Stimulated activated CD4-positive, alpha-beta T cell treated with anti-CD3 and anti-CD28 coated beads, Interleukin-4, amount 100 ng/mL, for 48 hours (primary cell): ENCODE measurements at regions not wholly inside any gene's neighbourhood (a gene's known extent, or its start where the extent isn't known, plus 50 kb on each side); places are given as distances from the start of the nearest gene placed in this dataset.

Source experiments
- DNase-seq, 2 donors: peaks; one replicate each; pipeline ENCODE4 v3.0.0-alpha.2; 2020; ENCODE audit warnings: low read depth in 2 of 2

DNA sequence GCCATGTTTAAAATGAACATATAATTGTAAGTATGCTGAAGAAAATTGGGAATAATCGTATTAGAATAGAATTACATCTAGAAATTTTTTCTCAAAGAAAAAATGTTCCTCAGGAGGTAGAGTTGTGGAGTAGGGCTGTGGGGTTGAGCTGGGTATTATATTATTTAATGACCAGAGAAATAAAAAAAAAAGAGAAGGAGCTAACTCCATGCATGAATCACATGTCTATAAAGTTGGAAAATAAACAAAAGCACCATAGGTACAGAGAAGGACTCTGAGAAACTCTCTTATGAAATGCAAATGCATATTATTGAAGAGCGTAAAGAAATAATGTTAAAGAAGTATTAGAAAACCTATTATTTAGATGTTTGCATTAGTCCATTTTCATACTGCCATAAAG lies 405.5 kb downstream of the EFNB2 start:
- DNase-seq, result no peak

DNA sequence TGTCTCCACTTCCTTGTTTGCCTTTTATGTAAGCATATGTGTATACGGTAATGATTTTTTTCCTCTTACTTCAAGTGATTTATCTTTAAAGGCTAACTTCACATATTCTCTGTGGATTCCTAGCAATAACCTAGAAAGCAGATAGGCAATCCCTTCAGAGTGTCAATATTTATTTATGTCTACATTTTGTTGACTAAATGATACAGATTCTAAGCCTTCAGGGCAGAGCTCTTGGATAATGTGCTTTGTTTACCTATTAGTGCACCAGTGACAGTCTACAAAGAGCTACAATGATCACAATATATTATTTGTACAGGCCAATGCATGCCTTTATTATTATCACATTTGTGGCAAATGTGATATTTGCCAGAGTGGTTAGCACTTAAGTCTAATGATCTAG lies 406.2 kb downstream of the EFNB2 start:
- DNase-seq, result no peak

DNA sequence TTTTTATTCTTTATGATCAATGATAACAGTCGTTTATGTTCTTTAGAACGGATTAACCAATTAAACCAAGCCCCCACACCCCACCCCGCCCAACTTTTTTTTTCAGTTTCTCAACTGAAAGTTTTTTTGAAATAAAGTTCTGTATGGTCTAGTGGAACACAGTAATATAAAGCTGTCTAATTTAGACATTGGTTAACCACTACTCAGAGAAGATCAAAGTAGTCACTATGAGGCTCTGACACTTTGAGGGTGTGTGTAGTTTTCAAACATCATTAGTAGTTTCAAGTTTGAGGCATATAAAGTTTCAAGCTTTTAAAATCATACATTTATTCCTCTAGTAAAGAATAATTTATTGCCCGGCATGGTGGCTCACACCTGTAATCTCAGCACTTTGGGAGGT lies 413.2 kb downstream of the EFNB2 start:
- no peak for DNase-seq

DNA sequence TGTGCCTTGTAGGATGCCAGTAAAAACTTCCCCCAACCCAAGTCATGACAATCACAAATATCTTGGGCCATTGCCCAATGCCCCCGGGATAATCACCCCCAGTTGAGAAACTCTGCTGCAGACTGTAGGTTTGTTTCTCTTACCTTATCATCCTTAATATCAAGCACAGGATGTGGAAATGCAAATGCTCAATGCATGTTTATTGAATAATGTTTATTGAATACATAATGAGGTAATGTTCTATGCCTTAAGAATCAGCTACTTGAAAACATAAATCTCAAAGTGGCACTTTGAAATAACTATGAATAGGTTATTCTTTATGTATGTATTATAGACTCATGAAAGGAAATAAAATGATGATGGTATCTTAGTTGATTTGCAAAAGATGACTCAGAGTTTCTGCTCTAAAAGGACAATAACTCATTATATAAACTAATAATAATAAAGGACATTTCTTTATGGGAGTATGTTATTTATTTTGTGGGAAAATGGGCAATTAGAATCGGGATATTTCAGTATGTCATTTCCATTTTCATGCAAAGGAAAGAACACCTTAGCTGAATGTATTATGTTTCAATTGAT lies 414.2 kb downstream of the EFNB2 start:
- no peak for DNase-seq

DNA sequence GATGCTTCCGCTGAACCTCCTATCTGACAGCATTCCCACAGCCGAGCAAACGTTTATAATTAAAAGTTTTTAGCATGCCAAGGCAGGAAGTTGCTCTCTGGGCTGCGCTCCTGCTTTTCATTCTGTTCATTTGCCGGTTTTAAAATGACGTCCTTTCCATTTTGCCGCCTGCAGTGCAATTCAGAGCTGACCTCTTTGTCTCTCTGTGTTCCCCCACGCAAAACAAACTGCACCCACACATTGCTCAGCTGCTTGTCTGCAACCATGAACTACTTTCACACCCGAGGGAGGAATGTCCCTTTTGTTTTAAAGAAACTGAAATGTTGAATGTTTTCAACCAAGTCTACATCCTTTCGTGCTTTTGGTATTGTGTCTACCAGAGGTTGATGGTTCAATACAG lies 416.5 kb downstream of the EFNB2 start:
- DNase-seq, result no peak

DNA sequence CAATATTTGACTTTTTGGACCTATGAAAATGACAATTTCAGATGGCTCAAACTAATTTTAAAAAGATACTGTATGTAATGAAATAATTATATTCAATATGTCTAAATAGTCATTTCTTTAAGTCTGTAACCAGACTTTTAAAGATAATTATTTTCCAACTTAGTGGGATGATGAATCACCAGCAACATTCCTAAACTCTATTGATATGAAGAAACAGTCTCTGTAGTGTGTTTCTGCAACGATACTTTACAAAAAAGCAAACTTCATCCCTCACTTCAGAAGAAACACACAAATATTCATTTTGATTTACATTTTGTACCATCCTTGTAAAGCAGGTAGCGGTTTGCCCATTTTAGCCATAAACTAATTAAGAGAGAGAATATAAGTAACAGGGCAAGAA lies 417.4 kb downstream of the EFNB2 start:
- DNase-seq, result no peak

DNA sequence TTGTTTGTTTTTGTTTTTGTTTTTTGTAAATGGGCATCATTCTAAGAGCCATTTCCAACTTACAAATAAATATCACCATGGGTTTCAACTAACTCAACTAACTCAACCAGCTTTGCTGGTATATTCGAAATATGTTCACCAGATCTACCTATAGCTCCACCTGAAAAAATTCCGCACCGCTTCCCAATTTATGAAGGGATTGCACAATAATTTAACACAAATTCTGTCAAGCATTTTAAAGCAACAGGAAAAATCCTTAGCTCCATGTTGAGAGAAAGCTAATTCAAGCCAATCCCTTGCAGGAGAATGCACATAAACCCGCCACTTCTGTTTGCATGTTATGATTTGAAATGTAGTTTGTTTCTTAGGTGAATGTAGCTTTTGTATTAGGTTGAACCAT lies 417.8 kb downstream of the EFNB2 start:
- DNase-seq, result no peak

DNA sequence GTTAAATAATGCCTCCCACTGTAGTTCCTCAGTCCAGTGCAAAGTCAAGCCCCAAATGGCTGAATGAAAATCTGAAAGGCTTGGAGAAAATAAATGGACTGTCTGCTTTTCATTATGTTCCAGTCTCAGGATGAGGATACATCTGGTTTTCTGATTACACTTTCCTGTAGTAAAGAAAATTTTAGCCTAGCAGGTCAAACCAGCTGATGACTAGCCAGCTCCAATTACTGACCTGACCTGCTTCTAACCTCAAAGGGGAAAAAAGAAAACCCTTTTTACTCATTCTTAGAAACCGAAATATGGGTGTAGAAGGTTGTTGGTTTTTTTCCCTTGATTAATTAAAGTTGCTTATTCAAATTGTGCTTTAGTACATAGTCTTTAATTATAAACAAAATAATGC lies 418.4 kb downstream of the EFNB2 start:
- no peak for DNase-seq

DNA sequence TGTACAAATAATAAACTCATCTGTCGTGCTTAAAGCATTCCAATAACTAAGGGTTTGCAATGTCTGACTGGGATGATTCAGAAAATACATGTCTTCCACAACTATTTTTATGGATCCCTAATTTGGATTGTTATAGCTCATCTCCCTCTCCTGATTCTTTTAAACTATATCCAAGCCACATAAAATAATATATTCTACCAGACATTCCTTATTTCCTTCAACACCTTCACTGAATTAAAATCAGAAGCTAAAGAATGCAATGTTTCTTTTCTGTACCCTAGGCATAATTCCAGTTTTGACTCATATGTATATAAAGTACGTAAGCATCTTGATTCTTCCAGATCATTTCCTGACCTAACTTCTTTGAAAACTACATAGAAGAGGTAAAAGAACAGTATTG lies 420.4 kb downstream of the EFNB2 start:
- DNase-seq, result no peak

DNA sequence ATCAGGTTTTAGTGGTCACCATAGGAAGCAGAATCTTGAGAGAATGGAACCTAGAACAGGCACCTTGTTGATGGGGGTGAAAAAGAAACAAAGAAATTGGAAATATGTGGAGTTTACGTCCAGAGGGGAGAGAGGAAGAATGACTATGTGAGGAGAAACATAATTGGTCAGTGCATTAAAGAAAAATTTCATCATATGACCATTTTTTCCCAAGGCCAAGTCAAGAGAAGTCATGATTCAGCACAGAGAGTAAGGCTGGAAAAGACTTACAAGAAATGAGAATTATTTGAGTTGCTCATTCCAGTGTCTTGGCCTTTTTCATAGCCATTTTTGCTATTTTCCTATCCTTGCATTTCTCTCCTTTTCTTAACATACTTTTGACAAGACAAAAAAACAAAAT lies 421.7 kb downstream of the EFNB2 start:
- no peak for DNase-seq

DNA sequence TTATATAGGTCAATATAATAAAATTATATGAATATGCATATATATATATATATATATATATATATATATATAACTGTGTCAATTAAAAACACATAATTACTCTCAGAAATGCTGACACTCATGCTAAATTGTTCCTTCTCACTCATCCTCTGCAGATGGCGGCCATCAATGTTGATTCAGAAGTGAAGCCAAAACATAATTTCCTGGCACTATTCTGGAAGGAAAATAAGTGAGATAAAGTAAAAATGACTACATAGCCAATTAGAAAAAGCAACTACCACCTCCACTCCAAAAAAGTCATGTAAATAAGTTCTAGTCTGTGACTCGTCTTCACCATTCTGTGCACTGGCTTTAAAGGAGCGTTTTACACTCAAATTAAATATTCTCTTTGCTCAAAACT lies 423.3 kb downstream of the EFNB2 start:
- DNase-seq, result no peak

DNA sequence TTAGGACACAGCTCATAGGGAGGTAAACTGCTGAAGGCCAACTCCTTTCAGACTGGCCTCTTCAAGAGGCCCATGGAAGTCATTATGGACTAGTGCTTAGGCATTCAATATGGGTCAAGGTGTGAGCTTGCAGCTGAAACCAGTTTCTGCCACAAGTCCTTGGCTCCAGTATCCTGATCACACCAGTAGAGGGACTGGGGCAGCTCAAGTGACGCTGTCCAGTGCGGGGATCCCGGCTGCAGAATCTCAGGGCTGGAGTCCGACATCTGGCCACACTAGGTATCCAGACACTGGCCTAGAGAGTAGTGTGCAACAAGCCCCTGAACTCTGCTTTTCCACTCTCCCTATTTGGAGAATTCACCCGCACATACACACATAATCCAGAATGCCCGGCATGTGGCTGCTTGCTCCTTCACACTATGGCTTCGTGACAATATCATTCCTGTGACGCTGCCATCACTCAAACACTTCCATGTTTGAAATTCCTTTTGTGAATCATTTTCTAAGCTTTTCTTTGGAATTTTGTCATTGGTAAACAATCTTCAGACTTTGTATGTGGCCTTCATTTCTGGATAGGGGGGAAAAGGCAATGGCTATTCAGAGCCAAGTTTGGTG lies 425.1 kb downstream of the EFNB2 start:
- no peak for DNase-seq

DNA sequence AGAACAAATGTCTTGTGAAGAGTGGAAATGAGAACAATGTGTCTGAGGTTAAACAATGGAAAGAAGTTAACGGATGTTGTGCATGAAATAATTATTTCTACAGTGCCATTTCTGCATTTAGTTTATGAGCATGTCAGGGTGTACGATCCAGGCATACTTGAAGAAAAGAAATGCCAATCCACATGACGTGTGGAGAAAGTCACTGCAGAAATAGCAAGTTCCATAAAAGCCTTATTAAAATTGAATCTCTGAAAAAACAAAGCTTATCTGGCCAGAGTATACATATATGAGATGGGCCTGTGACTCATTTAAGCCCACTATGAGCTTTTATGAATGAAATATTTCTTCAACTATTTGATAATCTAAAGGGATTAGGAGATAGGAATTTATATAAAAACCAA lies 426.1 kb downstream of the EFNB2 start:
- DNase-seq, result no peak

DNA sequence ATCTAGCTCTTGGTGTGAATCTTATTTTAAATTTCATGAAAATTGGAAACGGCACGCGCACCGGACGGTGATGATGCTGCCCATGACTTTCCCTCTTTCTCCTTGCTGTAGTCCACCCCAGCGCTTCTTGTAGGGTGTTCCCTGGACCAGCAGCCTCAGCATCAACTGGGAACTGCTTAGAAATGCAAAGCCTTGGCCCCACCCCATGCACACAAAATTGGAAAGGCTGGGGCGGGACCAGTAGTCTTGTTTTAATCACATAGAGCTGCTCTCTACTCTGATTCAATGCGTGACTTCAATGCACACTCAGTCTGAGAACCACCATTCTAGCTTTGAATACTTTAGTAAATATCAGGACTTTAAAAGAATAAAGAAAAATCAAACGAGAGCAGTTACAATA lies 427.1 kb downstream of the EFNB2 start:
- no peak for DNase-seq

DNA sequence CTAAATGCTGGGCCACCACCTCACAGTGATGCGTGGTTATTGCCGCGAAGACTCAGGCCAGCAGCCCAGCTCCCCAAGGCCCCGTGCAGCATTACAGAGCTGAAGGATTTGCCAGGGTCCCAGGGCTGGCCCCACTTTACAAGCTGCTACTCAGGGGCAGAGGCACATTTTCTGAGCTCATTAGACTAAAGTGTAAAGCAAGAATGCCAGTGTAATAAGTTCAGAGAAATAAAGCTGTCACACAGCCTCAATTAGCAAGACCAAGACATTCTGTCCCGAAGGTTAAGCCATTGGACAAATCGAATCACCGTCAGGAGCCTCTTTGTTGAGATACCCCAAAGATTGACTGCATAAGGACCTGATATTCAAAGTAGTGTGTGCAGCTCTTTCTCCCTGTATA lies 428.4 kb downstream of the EFNB2 start:
- no peak for DNase-seq

DNA sequence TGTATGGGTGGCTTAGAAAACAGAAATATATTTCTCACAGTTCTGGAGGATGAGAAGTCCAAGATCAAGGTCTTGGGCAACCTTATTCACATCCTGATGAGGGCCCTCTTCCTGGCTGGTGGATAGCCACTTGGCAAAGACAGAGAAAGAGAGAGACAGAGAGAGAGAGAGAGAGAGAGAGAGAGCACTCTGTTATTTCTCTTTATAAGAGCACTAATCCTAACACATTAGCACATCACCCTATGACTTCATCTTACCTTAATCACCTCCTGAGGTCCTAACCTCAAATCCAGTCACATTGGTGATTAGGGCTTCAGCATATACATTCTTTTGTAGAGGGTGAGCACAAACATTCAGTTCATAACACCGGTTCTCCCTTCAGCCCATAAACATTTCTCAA lies 430.3 kb downstream of the EFNB2 start:
- no peak for DNase-seq

DNA sequence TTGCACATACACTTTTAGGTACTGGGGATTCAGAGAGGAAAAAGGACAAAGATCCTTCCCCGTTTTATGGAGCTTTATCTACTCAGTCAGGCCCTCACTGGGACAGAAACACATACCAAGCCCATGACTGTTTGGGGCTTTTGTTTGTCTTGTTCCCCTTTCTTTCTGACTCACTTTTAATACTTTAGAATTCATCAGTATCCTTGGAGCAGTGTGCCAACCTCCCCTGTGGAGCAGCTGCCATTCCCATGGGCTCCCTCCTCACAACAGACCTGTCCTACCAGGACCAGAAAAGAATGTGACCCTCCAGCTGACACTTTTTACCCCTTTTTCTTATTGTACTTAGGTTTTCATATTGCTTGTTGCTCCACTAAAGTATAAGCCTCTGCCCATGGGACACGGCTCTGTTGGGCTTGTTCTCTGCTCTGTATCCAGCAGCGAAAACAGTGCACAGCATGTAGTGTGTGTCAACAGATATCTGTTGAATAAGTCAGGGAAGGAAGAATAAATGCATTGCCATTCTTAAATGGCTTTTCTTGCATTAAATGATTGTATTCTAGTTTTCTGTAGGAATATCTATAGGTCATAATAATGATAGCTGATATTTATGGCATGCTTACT lies 431.1 kb downstream of the EFNB2 start:
- DNase-seq, result no peak

DNA sequence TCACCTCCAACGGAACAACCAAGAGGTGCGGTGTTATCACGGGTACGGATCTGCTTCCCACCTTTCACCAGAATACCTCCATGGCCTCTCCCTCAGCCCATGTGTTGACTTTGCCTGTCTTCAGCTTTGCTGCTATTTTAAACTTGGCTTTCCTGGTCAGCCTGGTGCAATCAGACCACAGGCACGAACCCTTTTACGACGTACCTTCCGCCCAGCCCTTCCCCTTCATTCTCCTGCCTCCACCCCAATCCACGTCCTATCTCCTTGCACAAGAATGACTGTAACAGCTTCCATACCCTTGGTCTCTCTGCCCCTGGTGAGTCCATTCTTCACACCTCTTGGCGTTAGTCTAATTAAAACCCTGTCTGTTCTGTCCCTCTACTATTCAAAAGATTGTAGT lies 431.7 kb downstream of the EFNB2 start:
- no peak for DNase-seq

DNA sequence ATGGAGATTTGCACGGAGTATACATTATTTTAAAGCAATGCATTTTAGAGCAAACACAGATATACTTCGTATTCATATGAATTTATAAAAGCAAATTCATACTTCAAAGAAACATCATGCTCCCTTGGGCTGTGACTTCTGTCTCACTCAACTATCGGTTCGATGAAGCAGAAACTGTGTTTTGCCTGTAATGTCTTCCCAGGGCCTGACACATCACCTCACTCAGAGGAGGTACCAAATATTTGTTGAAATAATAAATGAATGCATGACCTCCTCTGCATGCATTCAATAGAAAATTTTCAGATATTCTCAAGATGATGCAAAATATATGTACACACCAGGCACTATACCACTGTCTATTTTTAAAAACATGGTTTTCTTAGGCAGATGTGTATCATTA lies 432.7 kb downstream of the EFNB2 start:
- no peak for DNase-seq

DNA sequence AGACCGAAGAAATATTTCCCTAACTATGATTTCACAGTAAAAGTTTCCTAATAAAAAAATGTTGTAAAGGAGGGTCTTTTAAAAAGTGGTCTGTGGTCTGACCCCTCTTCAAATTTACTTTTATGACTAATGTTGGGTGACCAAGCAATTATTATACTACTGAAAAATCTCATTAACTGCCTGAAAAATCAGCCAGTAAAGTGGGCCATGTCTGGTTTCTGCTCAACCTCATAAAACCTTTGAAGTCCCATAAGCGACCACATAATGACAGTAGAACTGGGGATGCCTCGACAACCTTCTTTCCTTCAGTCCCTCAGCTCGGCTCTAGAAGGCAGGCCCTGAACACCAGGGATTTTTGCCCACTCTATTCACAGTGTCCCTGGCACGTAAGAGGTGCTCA lies 434.3 kb downstream of the EFNB2 start:
- DNase-seq, result no peak

DNA sequence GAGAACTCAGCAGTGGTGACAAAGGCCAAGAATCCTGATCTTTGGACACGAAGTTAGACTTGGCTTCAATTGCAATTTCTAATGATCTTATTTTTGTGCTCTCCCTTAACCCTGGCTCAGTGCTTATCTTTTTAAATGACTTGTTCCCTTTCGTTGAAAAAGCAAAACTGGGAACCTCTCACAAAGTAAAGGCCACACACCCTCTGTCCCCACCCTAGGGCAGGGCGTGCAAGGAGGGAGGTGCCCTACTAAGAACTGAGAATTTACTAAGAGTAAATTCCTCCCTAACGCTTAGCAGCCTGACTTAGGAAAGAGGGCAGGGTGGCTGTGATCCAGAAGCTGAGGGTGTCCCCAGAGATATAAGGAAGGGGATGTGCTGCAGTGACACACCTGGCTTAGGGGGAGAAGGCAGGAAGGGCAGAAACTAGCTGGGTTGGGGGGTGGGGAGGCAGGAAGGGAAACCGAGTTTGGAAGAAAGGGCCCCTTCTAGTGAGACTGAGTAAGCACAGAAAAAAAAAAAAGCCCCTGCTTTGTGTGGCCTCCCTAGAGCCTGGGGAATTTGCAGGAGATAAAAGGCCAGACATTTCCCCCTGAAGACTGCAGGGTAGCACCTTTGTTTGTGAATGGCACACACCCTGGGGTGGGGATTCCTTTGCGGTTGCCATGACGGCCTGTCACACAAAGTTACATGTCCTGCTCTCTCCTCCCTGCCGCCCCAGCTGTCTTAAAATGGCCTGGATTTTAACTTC lies 435.1 kb downstream of the EFNB2 start:
- DNase-seq, result no peak

DNA sequence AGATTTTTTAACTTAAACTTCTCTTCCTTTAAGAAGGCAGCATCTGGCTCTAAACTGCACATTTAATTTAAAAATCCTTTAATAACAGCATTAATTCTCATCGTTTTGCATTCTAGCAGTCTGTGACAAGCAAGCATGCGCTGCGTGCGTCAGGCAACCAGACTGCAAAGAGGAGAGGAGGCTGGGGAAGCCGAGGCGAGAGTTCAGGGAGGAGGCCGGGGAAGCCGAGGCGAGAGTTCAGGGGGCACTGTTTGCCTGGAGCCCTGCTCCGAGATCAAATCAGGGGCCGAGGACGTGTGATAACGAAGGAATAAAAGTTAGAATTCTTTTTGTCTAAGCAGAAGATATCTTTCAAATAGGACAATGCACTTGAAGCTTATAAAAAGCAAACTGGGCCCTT lies 435.7 kb downstream of the EFNB2 start:
- no peak for DNase-seq

DNA sequence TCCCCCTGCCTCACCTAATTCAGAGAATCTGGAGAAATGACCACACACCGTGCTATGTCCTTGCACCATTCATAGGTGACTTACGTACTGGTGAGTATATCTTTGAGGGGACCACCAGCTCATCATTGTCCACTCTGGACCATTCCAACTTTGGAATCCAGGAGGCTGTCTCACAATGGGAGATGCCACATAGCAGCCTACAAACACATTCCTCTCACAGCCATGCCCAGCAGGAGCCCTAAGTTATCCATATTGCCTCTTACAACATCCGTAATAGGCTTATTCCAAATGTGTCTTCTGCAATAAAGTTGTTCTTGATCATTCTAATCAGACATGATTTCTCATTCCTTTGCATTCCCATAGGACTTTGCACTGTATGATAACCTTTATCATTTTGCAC lies 436.7 kb downstream of the EFNB2 start:
- DNase-seq, result no peak
